HG02798 (cell line): ENCODE measurements at regions not wholly inside any gene's neighbourhood (a gene's known extent, or its start where the extent isn't known, plus 50 kb on each side); places are given as distances from the start of the nearest gene placed in this dataset.
"Not testable (repeated sequence)": the region's sequence is repeated elsewhere in the genome, so short reads cannot be mapped to it uniquely, and the experiment has no call there.

Experiments
- ATAC-seq: cut with Tn5 transposase; IDR thresholded peaks from one replicate; pipeline ENCODE4 v1.9.1; 2021; ENCODE audit warnings: mild to moderate bottlenecking; ENCODE audit not compliant: unreplicated experiment, poor library complexity

- ATAC-seq: no peak
Observed at GRCh38 chr1:172793823-172794222, 134.9 kb downstream of the FASLG start.

- ATAC-seq: no peak
Observed at GRCh38 chr1:172795741-172796140, 136.8 kb downstream of the FASLG start.

- not testable (repeated sequence) for ATAC-seq
Observed at GRCh38 chr1:172799804-172800203, 140.9 kb downstream of the FASLG start.

- no peak for ATAC-seq
Observed at GRCh38 chr1:172801771-172802322, 142.9 kb downstream of the FASLG start.

GRCh38 chr1:172809750-172810149, 150.8 kb downstream of the FASLG start:
- ATAC-seq: no peak

- no peak for ATAC-seq
Observed at GRCh38 chr1:172810480-172811175, 151.7 kb downstream of the FASLG start.

- no peak for ATAC-seq
Observed at GRCh38 chr1:172811694-172812093, 152.8 kb downstream of the FASLG start.

- ATAC-seq: no peak
Observed at GRCh38 chr1:172812118-172812517, 153.2 kb downstream of the FASLG start.

- no peak for ATAC-seq
Observed at GRCh38 chr1:172813330-172813729, 154.4 kb downstream of the FASLG start.

- ATAC-seq: no peak
Observed at GRCh38 chr1:172814428-172814827, 155.5 kb downstream of the FASLG start.

GRCh38 chr1:172815740-172816139, 156.8 kb downstream of the FASLG start:
- no peak for ATAC-seq

- peak; percentile 90 for ATAC-seq
Observed at GRCh38 chr1:172818841-172819527, 160.1 kb downstream of the FASLG start.

GRCh38 chr1:172820475-172821158, 161.7 kb downstream of the FASLG start:
- ATAC-seq: no peak

- ATAC-seq: no peak
Observed at GRCh38 chr1:172821609-172822274, 162.8 kb downstream of the FASLG start.

- ATAC-seq: no peak
Observed at GRCh38 chr1:172822886-172823285, 164.0 kb downstream of the FASLG start.

GRCh38 chr1:172823534-172823933, 164.6 kb downstream of the FASLG start:
- ATAC-seq: no peak

GRCh38 chr1:172824209-172824608, 165.3 kb downstream of the FASLG start:
- no peak for ATAC-seq

GRCh38 chr1:172826096-172826741, 167.3 kb downstream of the FASLG start:
- peak; percentile 61 for ATAC-seq

GRCh38 chr1:172827301-172827700, 168.4 kb downstream of the FASLG start:
- ATAC-seq: no peak

- no peak for ATAC-seq
Observed at GRCh38 chr1:172827841-172828240, 168.9 kb downstream of the FASLG start.
